ENCODE measurements at regions not wholly inside any gene's neighbourhood (a gene's known extent, or its start where the extent isn't known, plus 50 kb on each side); places are given as distances from the start of the nearest gene placed in this dataset.

DNA sequence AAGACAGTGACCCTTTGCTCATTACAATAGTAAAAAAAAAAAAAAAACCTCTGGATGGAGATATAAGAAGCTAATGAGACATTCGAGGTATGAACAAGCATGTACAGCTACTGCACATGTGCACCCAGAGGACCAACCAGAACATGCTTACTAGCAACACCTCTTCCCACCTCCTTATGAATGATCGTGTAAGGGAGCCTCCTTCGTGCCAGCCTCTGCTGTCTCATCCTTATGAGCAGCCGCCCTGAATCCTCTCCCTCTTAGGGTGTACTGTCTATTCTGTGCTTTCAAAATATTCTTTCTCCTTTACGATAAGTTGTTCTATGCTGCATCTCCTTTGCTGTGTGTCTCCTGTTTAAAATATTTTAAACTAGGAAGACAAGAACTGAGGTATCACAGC lies 91.4 kb upstream of the ACSL3 start:
- TF ChIP-seq POLR2A (IDR thresholded peaks at IDR 0.05; ENCODE audit: low read length), result no peak
- TF ChIP-seq GATA1 (IDR thresholded peaks at IDR 0.05; ENCODE audit: low read depth, low read length), result no peak
